CD4-positive, alpha-beta T cell treated with Interleukin-4 for 4 hours (primary cell): ENCODE measurements at regions not wholly inside any gene's neighbourhood (a gene's known extent, or its start where the extent isn't known, plus 50 kb on each side); places are given as distances from the start of the nearest gene placed in this dataset.
"Not testable (repeated sequence)": the region's sequence is repeated elsewhere in the genome, so short reads cannot be mapped to it uniquely, and the experiment has no call there.

Experiments
- DNase-seq: peaks from one replicate; pipeline ENCODE4 v3.0.0-alpha.2; 2020

GRCh38 chr10:53430127-53430891 is 657.7 kb upstream of the MBL2 start:
- DNase-seq, result no peak

GRCh38 chr10:53422223-53422888 is 649.8 kb upstream of the MBL2 start:
- DNase-seq, result no peak

- no peak for DNase-seq
These were observed 640.1 kb upstream of the MBL2 start for GRCh38 chr10:53412651-53413050.

- no peak for DNase-seq
These were observed 633.9 kb upstream of the MBL2 start for GRCh38 chr10:53406532-53406931.

GRCh38 chr10:53403688-53404087 is 631.1 kb upstream of the MBL2 start:
- DNase-seq, result no peak

- no peak for DNase-seq
These were observed 630.0 kb upstream of the MBL2 start for GRCh38 chr10:53402594-53402993.

- no peak for DNase-seq
These were observed 629.0 kb upstream of the MBL2 start for GRCh38 chr10:53401536-53401935.

- DNase-seq, result no peak
These were observed 624.3 kb upstream of the MBL2 start for GRCh38 chr10:53396876-53397275.

GRCh38 chr10:53395449-53395848 is 622.9 kb upstream of the MBL2 start:
- DNase-seq, result no peak

- DNase-seq, result no peak
These were observed 615.0 kb upstream of the MBL2 start for GRCh38 chr10:53387562-53387961.

GRCh38 chr10:53382543-53382942 is 610.0 kb upstream of the MBL2 start:
- DNase-seq, result no peak

GRCh38 chr10:53379956-53380355 is 607.4 kb upstream of the MBL2 start:
- DNase-seq, result no peak

GRCh38 chr10:53370347-53370746 is 597.8 kb upstream of the MBL2 start:
- DNase-seq, result no peak

GRCh38 chr10:53361936-53362335 is 589.4 kb upstream of the MBL2 start:
- no peak for DNase-seq

- no peak for DNase-seq
These were observed 588.7 kb upstream of the MBL2 start for GRCh38 chr10:53361281-53361680.

GRCh38 chr10:53358978-53359377 is 586.4 kb upstream of the MBL2 start:
- DNase-seq, result not testable (repeated sequence)

- DNase-seq, result no peak
These were observed 586.0 kb upstream of the MBL2 start for GRCh38 chr10:53358536-53358935.

- DNase-seq, result no peak
These were observed 585.0 kb upstream of the MBL2 start for GRCh38 chr10:53357587-53357986.

- no peak for DNase-seq
These were observed 584.2 kb upstream of the MBL2 start for GRCh38 chr10:53356616-53357349.

- DNase-seq, result not testable (repeated sequence)
These were observed 569.9 kb upstream of the MBL2 start for GRCh38 chr10:53342531-53342930.

GRCh38 chr10:53338199-53338598 is 565.6 kb upstream of the MBL2 start:
- not testable (repeated sequence) for DNase-seq

- DNase-seq, result not testable (repeated sequence)
These were observed 563.3 kb upstream of the MBL2 start for GRCh38 chr10:53335803-53336422.

- DNase-seq, result no peak
These were observed 558.9 kb upstream of the MBL2 start for GRCh38 chr10:53331460-53331859.
